ENCODE measurements at regions not wholly inside any gene's neighbourhood (a gene's known extent, or its start where the extent isn't known, plus 50 kb on each side); places are given as distances from the start of the nearest gene placed in this dataset.

DNA sequence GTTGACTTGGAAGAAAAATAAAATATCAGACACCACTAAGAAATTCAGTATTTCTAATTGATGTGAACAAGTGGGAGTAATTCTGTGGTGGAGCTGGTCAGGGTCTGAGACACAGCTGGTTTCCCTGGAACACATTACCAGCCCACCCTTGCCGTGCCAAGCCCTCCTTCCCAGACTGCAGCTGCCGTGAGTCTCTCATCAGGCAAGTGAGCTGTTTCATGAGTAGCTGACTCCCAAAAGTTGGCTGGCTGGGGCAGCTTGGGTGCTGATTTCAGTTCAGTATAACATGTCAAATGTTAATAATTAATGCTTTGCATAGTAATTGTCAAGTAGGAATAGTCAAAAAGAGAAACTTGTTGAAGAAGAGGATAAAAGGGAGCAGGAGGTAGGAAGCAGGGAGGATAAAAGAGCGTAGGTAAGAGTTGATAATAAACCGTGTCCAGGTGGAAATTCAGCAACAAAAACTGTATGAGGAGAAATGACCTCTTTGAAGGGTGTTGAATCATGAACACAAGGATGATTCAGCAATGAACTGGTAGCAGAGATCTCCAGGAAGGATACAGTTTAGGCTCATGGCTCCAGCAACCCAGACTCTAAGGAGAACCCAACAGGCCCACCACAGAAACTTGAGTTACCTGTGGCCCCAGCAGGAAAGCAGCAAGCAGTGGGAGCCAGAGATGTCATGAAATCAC is 110.9 kb upstream of the SSTR4 start:
- DNase-seq (ENCODE audit: low read depth, low spot score), result no peak
- no peak overlapping the region for H3K4me3 ChIP-seq (ENCODE audit: low read depth, low read length)
- ChIA-PET CTCF (no interaction called here), POLR2A (no interaction called here)
- no peak for TF ChIP-seq CTCF (IDR thresholded peaks at IDR 0.05; ENCODE audit: insufficient read depth, low read length, missing control alignments)

DNA sequence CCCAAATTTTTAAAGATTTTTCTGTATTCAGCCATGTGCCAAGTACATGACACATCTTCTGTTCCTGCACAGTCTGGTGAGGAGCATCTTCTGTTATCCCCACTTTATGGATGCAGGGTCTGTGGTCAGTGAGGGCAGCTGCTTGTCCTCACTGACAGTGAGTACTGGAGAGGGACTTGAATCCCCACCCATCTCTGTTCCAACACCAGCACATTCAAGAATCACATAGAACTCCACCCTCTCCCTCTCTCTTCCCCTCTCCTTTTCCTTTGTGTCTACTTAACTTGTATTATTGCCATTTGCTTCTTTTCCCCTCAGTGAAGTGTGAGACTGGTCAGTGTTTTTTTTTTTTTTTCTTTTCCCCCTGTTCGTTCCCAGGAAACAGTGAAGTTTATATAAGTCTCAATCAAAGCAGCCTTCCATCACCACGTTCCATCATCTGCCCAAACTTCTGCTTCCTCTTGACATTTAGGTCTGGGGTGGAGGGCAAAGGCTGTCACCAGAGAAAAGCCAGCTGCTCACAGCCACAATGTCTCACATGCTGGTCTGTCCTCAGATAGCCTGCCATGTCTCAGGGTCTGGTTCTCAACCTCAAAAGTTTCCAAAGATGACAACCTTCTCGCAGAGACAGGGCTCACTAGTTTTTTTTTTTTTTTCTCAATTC is 110.0 kb upstream of the SSTR4 start:
- CTCF ChIA-PET, result no interaction called here
- no peak for TF ChIP-seq CTCF (IDR thresholded peaks at IDR 0.05; ENCODE audit: insufficient read depth, low read length, missing control alignments)
- no peak overlapping the region for H3K4me3 ChIP-seq (ENCODE audit: low read depth, low read length)
- POLR2A ChIA-PET, result no interaction called here
- no peak for DNase-seq (ENCODE audit: low read depth, low spot score)

DNA sequence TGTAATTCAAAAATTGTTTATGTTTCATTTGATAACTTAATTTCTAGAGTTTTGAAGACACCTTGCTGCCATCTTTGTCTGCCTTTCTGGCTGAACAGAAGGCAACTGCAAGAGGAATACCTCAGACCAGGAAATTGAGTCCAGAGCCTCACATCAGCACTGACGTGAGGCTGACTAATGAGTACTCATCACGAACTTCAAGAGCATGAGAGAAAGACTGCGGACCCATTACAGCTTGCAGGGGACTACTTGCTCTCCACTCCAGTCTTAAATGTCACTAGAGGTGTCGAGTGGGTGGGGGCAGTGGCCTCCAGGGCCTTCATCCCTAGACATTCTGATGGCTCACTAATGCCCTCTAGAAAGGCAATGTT is 109.5 kb upstream of the SSTR4 start:
- ChIA-PET POLR2A (no interaction called here), CTCF (no interaction called here)
- H3K4me3 ChIP-seq (ENCODE audit: low read depth, low read length), result no peak overlapping the region
- no peak for DNase-seq (ENCODE audit: low read depth, low spot score)
- no peak for TF ChIP-seq CTCF (IDR thresholded peaks at IDR 0.05; ENCODE audit: insufficient read depth, low read length, missing control alignments)

DNA sequence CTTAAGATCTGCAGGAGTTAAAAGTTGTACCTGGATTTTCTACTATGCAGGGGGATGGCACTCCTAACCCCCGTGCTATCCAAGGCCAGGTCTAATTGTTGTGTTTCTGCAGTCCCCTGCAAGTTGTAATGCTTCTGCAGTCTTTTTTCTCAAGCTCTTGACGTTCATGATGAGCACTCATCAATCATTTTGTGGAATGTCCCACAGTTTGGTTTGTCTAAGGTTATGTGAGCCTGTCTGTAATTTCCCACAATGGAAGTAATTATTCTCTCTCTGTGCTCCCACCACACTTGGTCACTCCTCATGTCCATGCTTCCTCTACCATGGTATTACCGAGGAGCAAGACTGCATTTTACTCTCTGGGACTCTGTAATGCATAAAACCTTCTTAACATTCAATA is 107.6 kb upstream of the SSTR4 start:
- ChIA-PET CTCF (no interaction called here), POLR2A (no interaction called here)
- no peak for DNase-seq (ENCODE audit: low read depth, low spot score)
- no peak for TF ChIP-seq CTCF (IDR thresholded peaks at IDR 0.05; ENCODE audit: insufficient read depth, low read length, missing control alignments)
- no peak overlapping the region for H3K4me3 ChIP-seq (ENCODE audit: low read depth, low read length)

- no peak for DNase-seq (ENCODE audit: low read depth, low spot score)
- CTCF ChIA-PET, result no interaction called here
- POLR2A ChIA-PET, result no interaction called here
- H3K4me3 ChIP-seq (ENCODE audit: low read depth, low read length), result no peak overlapping the region
- TF ChIP-seq CTCF (IDR thresholded peaks at IDR 0.05; ENCODE audit: insufficient read depth, low read length, missing control alignments), result no peak
Observed at GRCh38 chr20:22928679-22929078, 106.4 kb upstream of the SSTR4 start.

DNA sequence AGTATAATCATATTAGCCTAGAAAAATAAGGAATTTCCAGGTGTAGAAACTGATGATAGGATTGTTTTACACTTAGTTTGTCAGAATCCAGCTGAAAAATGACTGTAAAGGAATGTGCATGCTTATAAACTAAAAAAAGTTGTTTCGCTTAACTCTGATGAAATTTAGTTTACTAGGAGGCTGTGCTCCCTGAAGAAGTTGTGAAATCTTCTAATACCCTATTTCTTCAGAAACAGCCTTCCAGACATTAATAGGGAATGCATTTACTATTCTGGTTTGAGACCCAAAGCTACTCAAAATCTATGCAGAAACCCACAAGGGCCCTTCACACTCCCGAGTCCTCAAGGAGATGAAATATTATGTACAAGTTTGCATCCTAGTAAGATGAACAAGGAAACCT is 105.5 kb upstream of the SSTR4 start:
- H3K4me3 ChIP-seq (ENCODE audit: low read depth, low read length), result no peak overlapping the region
- ChIA-PET CTCF (no interaction called here), POLR2A (no interaction called here)
- no peak for DNase-seq (ENCODE audit: low read depth, low spot score)
- no peak for TF ChIP-seq CTCF (IDR thresholded peaks at IDR 0.05; ENCODE audit: insufficient read depth, low read length, missing control alignments)

Data from AG04449 (cell line).